Body of pancreas (tissue), 4 donors: ENCODE measurements at regions not wholly inside any gene's neighbourhood (a gene's known extent, or its start where the extent isn't known, plus 50 kb on each side); places are given as distances from the start of the nearest gene placed in this dataset.

ENCODE experiments used
- ATAC-seq: fragments of 150-250 bp; one replicate; pipeline ENCODE4 v1.9.1; 2016
- DNase-seq, 4 donors: peaks; one replicate each; pipeline ENCODE4 v3.0.0-alpha.2; 2019
- H3K27ac ChIP-seq, 4 donors: fragments of 200-600 bp; sonication (generic); 1 replicate in 3 of 4; 2 replicates in 1 of 4; pipeline versions ENCODE4 v1.5.1 to v1.6.1; 2016 to 2019; ENCODE audit warnings: mild to moderate bottlenecking in 1 of 4, mixed read lengths in 1 of 4, moderate library complexity in 1 of 4
- H3K27me3 ChIP-seq, 2 donors: fragments of 200-600 bp; sonication (generic); one replicate each; pipeline ENCODE4 v1.6.0; 2016; ENCODE audit warnings: mild to moderate bottlenecking in 1 of 2
- H3K36me3 ChIP-seq, 2 donors: fragments of 200-600 bp; sonication (generic); replicated peaks in 1 of 2; 2 replicates each; pipeline ENCODE4 v1.5.1; 2016; ENCODE audit warnings: low read depth in 2 of 2; ENCODE audit not compliant: insufficient read depth in 1 of 2
- H3K4me1 ChIP-seq: fragments of 200-600 bp; sonication (generic); one replicate; pipeline ENCODE4 v1.6.0; 2016
- H3K4me3 ChIP-seq, 2 donors: fragments of 200-600 bp; sonication (generic); 1 replicate in 1 of 2; 2 replicates in 1 of 2; pipeline ENCODE4 v1.5.1; 2016 to 2019
- H3K9me3 ChIP-seq, 3 donors: fragments of 200-600 bp; sonication (generic); 1 replicate in 2 of 3; 2 replicates in 1 of 3; pipeline ENCODE4 v1.5.1; 2016
- POLR2A ChIP-seq, 3 donors: fragments of 450-650 bp; IDR thresholded peaks; one replicate each; pipeline ENCODE4 v1.6.1; 2016; ENCODE audit warnings: antibody characterized with exemption in 3 of 3, mild to moderate bottlenecking in 2 of 3
- WGBS, 2 donors: methylation state at CpG; one replicate each; pipeline ENCODE4 v1.1.5; 2017; 5-methylcytosine and 5-hydroxymethylcytosine counted together
- intact Hi-C: fragments of 100-400 bp; cut with DNase I; formaldehyde crosslinking; loops from one replicate; pipeline ENCODE4 v1.15.1; 2023
- TF ChIP-seq, protein P1 (sequence below), 7 experiments: fragments of 450-650 bp in 4 of 7; fragments of 200-600 bp in 3 of 7; sonication (generic) in 3 of 7; IDR thresholded peaks; one replicate each; pipeline ENCODE4 v1.5.1; 2016 to 2019; ENCODE audit warnings: antibody characterized with exemption in 7 of 7

GRCh38 chr5:117417501-117417900 is 842.9 kb upstream of the SEMA6A start:
- Histone ChIP-seq H3K27ac (no peak overlapping the region), H3K27me3 (no peaks in the 10 kb centered on the region), H3K4me1 (no peaks in the 10 kb centered on the region), H3K9me3 (peaks cover 0 to 6% (median 0%) of the 10 kb centered on the region in 3 donors), H3K36me3 (no peaks in the 10 kb centered on the region), H3K4me3 (no peak overlapping the region)
- intact Hi-C loops = no loop called here
- no peak for ATAC-seq
- no peak for TF ChIP-seq POLR2A (IDR thresholded peaks at IDR 0.05)
- TF ChIP-seq, protein P1, sequence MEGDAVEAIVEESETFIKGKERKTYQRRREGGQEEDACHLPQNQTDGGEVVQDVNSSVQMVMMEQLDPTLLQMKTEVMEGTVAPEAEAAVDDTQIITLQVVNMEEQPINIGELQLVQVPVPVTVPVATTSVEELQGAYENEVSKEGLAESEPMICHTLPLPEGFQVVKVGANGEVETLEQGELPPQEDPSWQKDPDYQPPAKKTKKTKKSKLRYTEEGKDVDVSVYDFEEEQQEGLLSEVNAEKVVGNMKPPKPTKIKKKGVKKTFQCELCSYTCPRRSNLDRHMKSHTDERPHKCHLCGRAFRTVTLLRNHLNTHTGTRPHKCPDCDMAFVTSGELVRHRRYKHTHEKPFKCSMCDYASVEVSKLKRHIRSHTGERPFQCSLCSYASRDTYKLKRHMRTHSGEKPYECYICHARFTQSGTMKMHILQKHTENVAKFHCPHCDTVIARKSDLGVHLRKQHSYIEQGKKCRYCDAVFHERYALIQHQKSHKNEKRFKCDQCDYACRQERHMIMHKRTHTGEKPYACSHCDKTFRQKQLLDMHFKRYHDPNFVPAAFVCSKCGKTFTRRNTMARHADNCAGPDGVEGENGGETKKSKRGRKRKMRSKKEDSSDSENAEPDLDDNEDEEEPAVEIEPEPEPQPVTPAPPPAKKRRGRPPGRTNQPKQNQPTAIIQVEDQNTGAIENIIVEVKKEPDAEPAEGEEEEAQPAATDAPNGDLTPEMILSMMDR (IDR thresholded peaks at IDR 0.05) = no peak
- 47 to 53% methylated on average over 1 of the region's 1 CpG for WGBS, 2 donors
- no peak for DNase-seq

DNA sequence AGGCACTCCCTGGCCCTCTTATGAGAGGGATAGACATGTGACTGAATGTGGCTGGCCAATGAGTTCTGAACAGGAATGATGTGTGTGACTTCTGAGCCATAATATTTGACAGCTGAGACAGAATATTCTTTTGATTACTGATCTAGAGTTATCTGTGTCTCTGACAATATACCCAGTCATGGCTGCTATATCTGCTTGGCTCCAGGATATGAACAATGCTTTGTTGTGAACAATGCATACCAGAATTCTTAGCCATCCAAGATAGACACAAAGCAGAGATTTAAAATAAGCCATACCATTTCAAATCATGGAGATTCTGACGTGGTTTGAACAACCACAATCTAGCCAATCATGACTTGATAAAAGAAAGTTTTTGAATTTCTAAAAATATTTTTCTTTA is 840.3 kb upstream of the SEMA6A start:
- intact Hi-C loops = no loop called here
- Histone ChIP-seq H3K4me3 (no peak overlapping the region), H3K36me3 (no peaks in the 10 kb centered on the region), H3K4me1 (no peaks in the 10 kb centered on the region), H3K9me3 (no peaks in the 10 kb centered on the region), H3K27ac (no peak overlapping the region), H3K27me3 (no peaks in the 10 kb centered on the region)
- WGBS, 2 donors = 52 to 56% methylated on average over 1 of the region's 1 CpG
- TF ChIP-seq POLR2A (IDR thresholded peaks at IDR 0.05) = no peak
- TF ChIP-seq, protein P1 (IDR thresholded peaks at IDR 0.05) = no peak
- DNase-seq (no peak), ATAC-seq (no peak)

DNA sequence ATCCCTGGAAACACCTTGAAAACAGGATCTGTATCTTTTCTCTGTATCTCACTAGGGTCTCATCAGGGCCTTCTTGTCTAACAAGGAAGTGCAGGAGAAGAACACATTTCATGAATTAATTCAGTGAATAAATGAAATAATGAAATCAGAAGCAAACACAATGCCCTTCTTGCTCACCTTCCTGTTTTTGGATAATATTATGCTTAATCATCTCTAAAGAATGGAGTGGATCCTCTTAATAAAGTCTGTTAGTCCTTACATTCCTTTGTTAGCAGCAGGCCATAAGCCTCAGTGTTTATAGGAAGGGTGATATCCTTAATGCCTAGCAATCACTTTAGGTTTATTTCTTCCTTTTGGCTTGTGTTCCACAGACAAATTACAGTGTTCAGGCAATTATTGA is 837.1 kb upstream of the SEMA6A start:
- no peaks in the 10 kb centered on the region for H3K36me3 ChIP-seq
- no peak overlapping the region for H3K27ac ChIP-seq
- H3K4me3 ChIP-seq = no peak overlapping the region
- no peak for ATAC-seq
- intact Hi-C loops = no loop called here
- DNase-seq = no peak
- no peak for TF ChIP-seq POLR2A (IDR thresholded peaks at IDR 0.05)
- TF ChIP-seq, protein P1 (IDR thresholded peaks at IDR 0.05) = no peak
- no peaks in the 10 kb centered on the region for H3K4me1 ChIP-seq
- H3K9me3 ChIP-seq = no peaks in the 10 kb centered on the region
- H3K27me3 ChIP-seq = no peaks in the 10 kb centered on the region

DNA sequence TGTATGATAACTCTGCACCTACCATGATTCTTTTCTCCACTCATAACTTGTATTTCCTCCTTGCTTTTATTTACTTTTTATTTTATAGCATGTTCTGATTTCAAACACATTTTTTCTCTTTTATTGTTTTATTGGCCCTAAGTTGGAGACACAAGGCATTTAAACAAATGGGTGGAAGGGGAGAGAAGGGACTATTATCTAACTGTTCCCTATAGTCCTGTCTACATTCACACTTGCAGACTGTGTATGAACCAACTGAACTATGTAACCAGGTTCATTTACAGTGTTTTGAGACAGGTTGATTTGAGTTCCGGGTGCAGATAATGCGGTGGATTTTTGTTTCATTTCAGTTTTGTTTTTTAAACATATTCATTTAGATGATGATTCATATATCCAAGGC is 830.6 kb upstream of the SEMA6A start:
- DNase-seq = no peak
- intact Hi-C loops = no loop called here
- Histone ChIP-seq H3K9me3 (no peaks in the 10 kb centered on the region), H3K27me3 (no peaks in the 10 kb centered on the region), H3K27ac (no peak overlapping the region), H3K4me1 (no peaks in the 10 kb centered on the region), H3K36me3 (no peaks in the 10 kb centered on the region), H3K4me3 (no peak overlapping the region)
- ATAC-seq = no peak
- WGBS, 2 donors = 82 to 83% methylated on average over 2 of the region's 2 CpGs
- TF ChIP-seq, protein P1 (IDR thresholded peaks at IDR 0.05) = no peak
- no peak for TF ChIP-seq POLR2A (IDR thresholded peaks at IDR 0.05)

- Histone ChIP-seq H3K4me1 (no peaks in the 10 kb centered on the region), H3K9me3 (no peaks in the 10 kb centered on the region), H3K27ac (no peak overlapping the region), H3K4me3 (no peak overlapping the region), H3K27me3 (no peaks in the 10 kb centered on the region), H3K36me3 (no peaks in the 10 kb centered on the region)
- TF ChIP-seq, protein P1 (IDR thresholded peaks at IDR 0.05) = no peak
- no peak for TF ChIP-seq POLR2A (IDR thresholded peaks at IDR 0.05)
- DNase-seq = no peak
- 65 to 81% methylated on average over 5 to 6 of the region's 6 CpGs for WGBS, 2 donors
- intact Hi-C loops = no loop called here
- ATAC-seq = no peak
Measured at GRCh38 chr5:117394506-117395157, 820.0 kb upstream of the SEMA6A start.
